Osteoblast (primary cell): ENCODE measurements at regions not wholly inside any gene's neighbourhood (a gene's known extent, or its start where the extent isn't known, plus 50 kb on each side); places are given as distances from the start of the nearest gene placed in this dataset.
"Not testable (repeated sequence)": the region's sequence is repeated elsewhere in the genome, so short reads cannot be mapped to it uniquely, and the experiment has no call there.

Experiments
- DNase-seq: peaks from one replicate; pipeline ENCODE4 v3.0.0; 2011; ENCODE audit warnings: low spot score, mixed read lengths; ENCODE audit not compliant: insufficient read length; ENCODE audit errors: missing footprints
- H2AFZ ChIP-seq: 2 replicates; pipeline ENCODE4 v1.6.0; 2011; ENCODE audit warnings: mild to moderate bottlenecking, low read length
- H3K27ac ChIP-seq: 2 replicates; pipeline ENCODE4 v1.5.1; 2011; ENCODE audit warnings: mild to moderate bottlenecking, low read depth, low read length, moderate library complexity
- H3K27me3 ChIP-seq: 2 replicates; pipeline ENCODE4 v1.6.0; 2012; ENCODE audit warnings: mild to moderate bottlenecking, control low read depth, inconsistent platforms, low read length, moderate library complexity; ENCODE audit not compliant: insufficient read depth
- H3K36me3 ChIP-seq: 2 replicates; pipeline ENCODE4 v1.5.1; 2011; ENCODE audit warnings: mild to moderate bottlenecking, low read length, control low read depth, moderate library complexity; ENCODE audit not compliant: insufficient read depth
- H3K4me1 ChIP-seq: 2 replicates; pipeline ENCODE4 v1.5.1; 2011; ENCODE audit warnings: mild to moderate bottlenecking, low read length, control low read depth, moderate library complexity; ENCODE audit not compliant: insufficient read depth
- H3K4me2 ChIP-seq: 2 replicates; pipeline ENCODE4 v1.6.0; 2011; ENCODE audit warnings: mild to moderate bottlenecking, low read length; ENCODE audit not compliant: insufficient read depth
- H3K4me3 ChIP-seq: fragments of 200-600 bp; sonication (generic); 3 replicates; pipeline ENCODE4 v1.5.1; 2012; ENCODE audit warnings: mild to moderate bottlenecking, low read length, inconsistent platforms; ENCODE audit not compliant: insufficient read depth
- H3K79me2 ChIP-seq: 2 replicates; pipeline ENCODE4 v1.6.0; 2012; ENCODE audit warnings: mild to moderate bottlenecking, low read length, control low read depth, inconsistent platforms; ENCODE audit not compliant: insufficient read depth
- H3K9me3 ChIP-seq: 2 replicates; pipeline ENCODE4 v1.5.1; 2011; ENCODE audit warnings: low read depth, low read length, control low read depth
- H4K20me1 ChIP-seq: 2 replicates; pipeline ENCODE4 v1.6.0; 2012; ENCODE audit warnings: mild to moderate bottlenecking, low read length, control low read depth; ENCODE audit not compliant: insufficient read depth
- CTCF ChIP-seq: IDR thresholded peaks from 2 replicates; pipeline ENCODE4 v1.5.1; 2011; ENCODE audit warnings: mild to moderate bottlenecking, low read depth, low read length, moderate library complexity; ENCODE audit errors: extremely low read depth

- no peak for DNase-seq
- no peaks in the 10 kb centered on the region for H3K9me3 ChIP-seq
- H3K4me3 ChIP-seq: no peak overlapping the region
- no peaks in the 10 kb centered on the region for H3K4me1 ChIP-seq
- no peak for TF ChIP-seq CTCF
- no peaks in the 10 kb centered on the region for H3K36me3 ChIP-seq
- H4K20me1 ChIP-seq: no peaks in the 10 kb centered on the region
- peaks cover 10% of the 10 kb centered on the region for H3K27me3 ChIP-seq
- no peak overlapping the region for H3K27ac ChIP-seq
- no peak overlapping the region for H3K4me2 ChIP-seq
- H3K79me2 ChIP-seq: no peaks in the 10 kb centered on the region
- H2AFZ ChIP-seq: no peak overlapping the region
Observed at GRCh38 chr1:184181044-184181443, 129.5 kb downstream of the TSEN15 start.

DNA sequence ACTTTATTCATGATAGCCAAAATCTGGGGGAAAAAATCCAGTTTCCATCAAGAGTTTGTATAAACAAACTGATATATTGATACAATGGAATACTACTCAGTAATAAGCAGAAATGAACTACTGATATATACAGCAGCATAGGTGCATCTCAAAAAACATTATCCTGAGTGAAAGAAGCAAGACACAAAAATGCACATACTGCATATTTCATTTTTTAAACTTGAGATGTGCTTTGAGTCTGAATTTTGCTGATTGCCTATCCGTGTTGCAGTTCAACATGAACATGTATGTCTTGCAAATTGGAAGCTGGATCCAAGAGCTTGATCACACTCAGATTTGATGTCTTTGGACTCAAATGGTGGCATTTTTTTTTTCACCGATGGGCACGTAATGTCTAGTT is 132.4 kb downstream of the TSEN15 start:
- H3K36me3 ChIP-seq: no peaks in the 10 kb centered on the region
- no peaks in the 10 kb centered on the region for H4K20me1 ChIP-seq
- no peak for TF ChIP-seq CTCF
- no peak overlapping the region for H3K4me3 ChIP-seq
- no peak overlapping the region for H3K4me2 ChIP-seq
- H3K9me3 ChIP-seq: no peaks in the 10 kb centered on the region
- DNase-seq: no peak
- no peaks in the 10 kb centered on the region for H3K4me1 ChIP-seq
- no peaks in the 10 kb centered on the region for H3K79me2 ChIP-seq
- no peak overlapping the region for H3K27ac ChIP-seq
- peaks cover 20% of the 10 kb centered on the region for H3K27me3 ChIP-seq
- H2AFZ ChIP-seq: no peak overlapping the region

DNA sequence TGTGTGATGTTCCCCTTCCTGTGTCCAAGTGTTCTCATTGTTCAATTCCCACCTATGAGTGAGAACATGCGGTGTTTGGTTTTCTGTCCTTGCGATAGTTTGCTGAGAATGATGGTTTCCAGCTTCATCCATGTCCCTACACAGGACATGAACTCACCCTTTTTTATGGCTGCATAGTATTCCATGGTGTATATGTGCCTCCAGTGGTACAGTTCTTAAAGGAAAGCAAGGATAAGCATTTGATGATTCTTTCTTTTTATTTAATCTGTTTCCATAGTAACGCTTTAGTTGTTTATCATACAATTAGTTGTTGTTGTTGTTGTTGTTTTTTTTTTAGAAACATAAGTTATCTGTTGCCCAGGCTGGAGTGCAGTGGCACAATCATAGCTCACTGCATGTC is 133.1 kb downstream of the TSEN15 start:
- H4K20me1 ChIP-seq, H3K9me3 ChIP-seq, H2AFZ ChIP-seq, H3K27ac ChIP-seq, H3K4me1 ChIP-seq, DNase-seq, H3K36me3 ChIP-seq, H3K4me2 ChIP-seq, H3K4me3 ChIP-seq, H3K79me2 ChIP-seq: not testable (repeated sequence)
- peaks cover 25% of the 10 kb centered on the region for H3K27me3 ChIP-seq

DNA sequence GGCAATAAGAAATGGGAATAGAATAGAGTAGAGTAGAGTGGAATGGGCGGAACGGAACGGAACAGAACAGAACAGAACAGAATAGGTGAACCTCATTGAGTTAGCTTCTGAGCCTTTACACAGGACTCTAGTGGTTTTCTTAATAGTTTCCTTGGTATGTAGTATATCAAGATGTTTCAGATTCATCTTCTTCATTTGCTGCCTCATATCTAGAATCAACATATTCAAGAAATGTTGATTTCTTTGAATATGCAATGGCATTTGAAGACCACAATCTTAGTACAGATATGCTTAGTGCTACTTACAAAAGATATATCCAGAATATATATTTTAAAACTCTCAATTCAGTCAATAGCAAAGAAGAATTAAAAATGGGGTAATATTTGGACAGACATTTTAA is 133.8 kb downstream of the TSEN15 start:
- no peak for DNase-seq
- TF ChIP-seq CTCF: no peak
- no peak overlapping the region for H2AFZ ChIP-seq

More for the DNA sequence above, 133.8 kb downstream of the TSEN15 start:
- Histone ChIP-seq H3K27ac (no peak overlapping the region), H3K27me3 (peaks cover 33% of the 10 kb centered on the region), H3K4me2 (no peak overlapping the region), H3K36me3 (no peaks in the 10 kb centered on the region), H4K20me1 (no peaks in the 10 kb centered on the region), H3K4me1 (no peaks in the 10 kb centered on the region), H3K9me3 (no peaks in the 10 kb centered on the region), H3K4me3 (no peak overlapping the region), H3K79me2 (no peaks in the 10 kb centered on the region)
